ENCODE measurements at regions not wholly inside any gene's neighbourhood (a gene's known extent, or its start where the extent isn't known, plus 50 kb on each side); places are given as distances from the start of the nearest gene placed in this dataset.

DNA sequence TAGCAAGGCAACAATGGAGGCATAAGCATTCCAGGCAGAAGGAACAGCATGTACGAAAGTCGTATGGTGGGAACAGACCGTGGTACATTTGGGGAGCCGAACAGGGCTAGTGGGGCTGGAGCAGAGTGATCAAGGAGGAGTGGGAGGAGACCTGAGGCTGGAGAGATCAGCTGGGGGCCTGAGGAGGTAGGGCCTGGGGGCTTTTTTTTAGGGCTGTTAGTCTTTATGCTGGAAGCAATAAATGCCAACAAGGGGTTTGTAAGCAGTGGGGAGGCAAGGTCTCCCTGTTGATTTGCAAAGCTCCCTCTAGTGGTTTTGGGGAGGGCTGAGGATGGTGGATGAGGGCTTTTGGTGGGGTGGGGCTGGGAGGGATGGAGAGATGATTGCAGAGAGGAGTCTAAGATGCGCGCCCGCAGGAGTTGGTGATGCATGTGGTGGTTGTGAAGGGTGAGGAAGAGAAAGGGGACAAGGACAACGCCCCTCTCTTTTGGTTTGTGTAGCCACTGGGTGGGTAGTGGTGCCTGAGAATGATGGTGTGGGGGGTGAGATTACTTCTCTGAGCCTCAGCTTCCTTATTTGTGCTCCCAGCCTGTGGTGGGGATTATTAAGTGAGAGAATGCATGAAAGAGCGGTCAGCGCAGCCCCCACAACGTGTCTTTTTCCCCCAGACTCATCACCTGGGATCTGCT, 74.1 kb upstream of the TOX2 start:
- TF ChIP-seq GATA2 (IDR thresholded peaks at IDR 0.05; ENCODE audit: low read depth, low read length) (no peak), GATA3 (IDR thresholded peaks at IDR 0.05; ENCODE audit: low read depth, low read length) (no peak)
